ENCODE measurements at regions not wholly inside any gene's neighbourhood (a gene's known extent, or its start where the extent isn't known, plus 50 kb on each side); places are given as distances from the start of the nearest gene placed in this dataset.
"Not testable (repeated sequence)": the region's sequence is repeated elsewhere in the genome, so short reads cannot be mapped to it uniquely, and the experiment has no call there.

GRCh38 chr6:92431502-92431901 lies 987.9 kb downstream of the EPHA7 start:
- TF ChIP-seq CTCF (IDR thresholded peaks at IDR 0.05; ENCODE audit: borderline replicate concordance, control extremely low read depth, extremely low read depth, insufficient read depth, missing control alignments), result no peak
- in situ Hi-C loops (cut with MboI; ENCODE audit: low sequenced_read_pairs, unreplicated experiment), result no loop called here
- no peak for DNase-seq (ENCODE audit: low spot score)

GRCh38 chr6:92428448-92428847 lies 990.9 kb downstream of the EPHA7 start:
- in situ Hi-C loops (cut with MboI; ENCODE audit: low sequenced_read_pairs, unreplicated experiment), result no loop called here
- no peak for TF ChIP-seq CTCF (IDR thresholded peaks at IDR 0.05; ENCODE audit: borderline replicate concordance, control extremely low read depth, extremely low read depth, insufficient read depth, missing control alignments)

GRCh38 chr6:92427453-92427852 lies 991.9 kb downstream of the EPHA7 start:
- in situ Hi-C loops (cut with MboI; ENCODE audit: low sequenced_read_pairs, unreplicated experiment), result no loop called here
- no peak for TF ChIP-seq CTCF (IDR thresholded peaks at IDR 0.05; ENCODE audit: borderline replicate concordance, control extremely low read depth, extremely low read depth, insufficient read depth, missing control alignments)
- no peak for DNase-seq (ENCODE audit: low spot score)

More at GRCh38 chr6:92428448-92428847, 990.9 kb downstream of the EPHA7 start:
- DNase-seq (ENCODE audit: low spot score), result no peak

GRCh38 chr6:92415656-92416055 lies 1003.7 kb downstream of the EPHA7 start:
- in situ Hi-C loops (cut with MboI; ENCODE audit: low sequenced_read_pairs, unreplicated experiment), result no loop called here
- no peak for DNase-seq (ENCODE audit: low spot score)
- no peak for TF ChIP-seq CTCF (IDR thresholded peaks at IDR 0.05; ENCODE audit: borderline replicate concordance, control extremely low read depth, extremely low read depth, insufficient read depth, missing control alignments)

GRCh38 chr6:92408350-92408749 lies 1011.0 kb downstream of the EPHA7 start:
- TF ChIP-seq CTCF (IDR thresholded peaks at IDR 0.05; ENCODE audit: borderline replicate concordance, control extremely low read depth, extremely low read depth, insufficient read depth, missing control alignments), result no peak
- in situ Hi-C loops (cut with MboI; ENCODE audit: low sequenced_read_pairs, unreplicated experiment), result no loop called here
- no peak for DNase-seq (ENCODE audit: low spot score)

- DNase-seq (ENCODE audit: low spot score), result no peak
- in situ Hi-C loops (cut with MboI; ENCODE audit: low sequenced_read_pairs, unreplicated experiment), result no loop called here
- TF ChIP-seq CTCF (IDR thresholded peaks at IDR 0.05; ENCODE audit: borderline replicate concordance, control extremely low read depth, extremely low read depth, insufficient read depth, missing control alignments), result no peak
Measured at GRCh38 chr6:92404281-92404680, 1015.1 kb downstream of the EPHA7 start.

- in situ Hi-C loops (cut with MboI; ENCODE audit: low sequenced_read_pairs, unreplicated experiment), result no loop called here
- no peak for DNase-seq (ENCODE audit: low spot score)
- no peak for TF ChIP-seq CTCF (IDR thresholded peaks at IDR 0.05; ENCODE audit: borderline replicate concordance, control extremely low read depth, extremely low read depth, insufficient read depth, missing control alignments)
Measured at GRCh38 chr6:92399911-92400310, 1019.4 kb downstream of the EPHA7 start.

GRCh38 chr6:92388706-92389105 lies 1030.7 kb downstream of the EPHA7 start:
- DNase-seq (ENCODE audit: low spot score); in situ Hi-C loops (cut with MboI; ENCODE audit: low sequenced_read_pairs, unreplicated experiment): not testable (repeated sequence)

Measured in GM13976 (cell line).